HEK293 (cell line): ENCODE measurements at regions not wholly inside any gene's neighbourhood (a gene's known extent, or its start where the extent isn't known, plus 50 kb on each side); places are given as distances from the start of the nearest gene placed in this dataset.
A peak's percentile ranks its signal among the peaks of the same experiment; 100 is the strongest.

ENCODE experiments used
- IKZF3 ChIP-seq: fragments of 450-650 bp; IDR thresholded peaks from 2 replicates; pipeline ENCODE4 v1.5.0; 2018; ENCODE audit warnings: missing biosample characterization, mild to moderate bottlenecking, missing genetic modification characterization, moderate library complexity
- SCRT1 ChIP-seq: fragments of 450-650 bp; formaldehyde crosslinking; IDR thresholded peaks from 2 replicates; pipeline ENCODE4 v1.5.1; 2016; ENCODE audit warnings: missing biosample characterization, missing genetic modification characterization, borderline replicate concordance
- SP2 ChIP-seq: fragments of 450-650 bp; formaldehyde crosslinking; IDR thresholded peaks from 2 replicates; pipeline ENCODE4 v1.5.1; 2016; ENCODE audit warnings: missing biosample characterization, missing genetic modification characterization
- ZBTB44 ChIP-seq: fragments of 450-650 bp; IDR thresholded peaks from 2 replicates; pipeline ENCODE4 v1.5.1; 2018; ENCODE audit warnings: missing biosample characterization, mild to moderate bottlenecking, missing genetic modification characterization
- ZNF19 ChIP-seq: fragments of 450-650 bp; formaldehyde crosslinking; IDR thresholded peaks from 2 replicates; pipeline ENCODE4; 2016; ENCODE audit warnings: missing biosample characterization, missing genetic modification characterization, low read depth
- ZNF24 ChIP-seq: fragments of 450-650 bp; formaldehyde crosslinking; IDR thresholded peaks from 2 replicates; pipeline ENCODE4 v1.5.1; 2016; ENCODE audit warnings: missing biosample characterization, missing genetic modification characterization
- ZNF248 ChIP-seq: fragments of 450-650 bp; formaldehyde crosslinking; IDR thresholded peaks from 2 replicates; pipeline ENCODE4 v1.5.1; 2017; ENCODE audit warnings: missing biosample characterization, missing genetic modification characterization
- ZNF311 ChIP-seq: fragments of 450-650 bp; formaldehyde crosslinking; IDR thresholded peaks from 2 replicates; pipeline ENCODE4 v1.5.1; 2017; ENCODE audit warnings: missing biosample characterization, missing genetic modification characterization, borderline replicate concordance
- ZNF350 ChIP-seq: fragments of 450-650 bp; formaldehyde crosslinking; IDR thresholded peaks from 2 replicates; pipeline ENCODE4 v1.5.0; 2017; ENCODE audit warnings: missing biosample characterization, mild to moderate bottlenecking, missing genetic modification characterization
- ZNF404 ChIP-seq: fragments of 450-650 bp; formaldehyde crosslinking; IDR thresholded peaks from 2 replicates; pipeline ENCODE4 v1.5.1; 2017; ENCODE audit warnings: missing biosample characterization, missing genetic modification characterization
- ZNF513 ChIP-seq: fragments of 450-650 bp; IDR thresholded peaks from 2 replicates; pipeline ENCODE4 v1.5.1; 2018; ENCODE audit warnings: missing biosample characterization, missing genetic modification characterization
- ZNF560 ChIP-seq: fragments of 450-650 bp; formaldehyde crosslinking; IDR thresholded peaks from 2 replicates; pipeline ENCODE4 v1.5.1; 2017; ENCODE audit warnings: missing biosample characterization, missing genetic modification characterization, borderline replicate concordance
- ZNF600 ChIP-seq: fragments of 450-650 bp; formaldehyde crosslinking; IDR thresholded peaks from 2 replicates; pipeline ENCODE4 v1.5.1; 2016; ENCODE audit warnings: missing biosample characterization, missing genetic modification characterization
- ZNF629 ChIP-seq: fragments of 450-650 bp; formaldehyde crosslinking; IDR thresholded peaks from 2 replicates; pipeline ENCODE4 v1.5.1; 2017; ENCODE audit warnings: missing biosample characterization, missing genetic modification characterization
- ZNF654 ChIP-seq: fragments of 450-650 bp; formaldehyde crosslinking; IDR thresholded peaks from 2 replicates; pipeline ENCODE4 v1.5.1; 2016; ENCODE audit warnings: low read depth, missing biosample characterization, missing genetic modification characterization
- ZNF707 ChIP-seq: fragments of 450-650 bp; formaldehyde crosslinking; IDR thresholded peaks from 2 replicates; pipeline ENCODE4 v1.5.1; 2016; ENCODE audit warnings: missing biosample characterization, missing genetic modification characterization
- ZNF76 ChIP-seq: fragments of 450-650 bp; formaldehyde crosslinking; IDR thresholded peaks from 2 replicates; pipeline ENCODE4; 2016; ENCODE audit warnings: low read depth, missing biosample characterization, missing genetic modification characterization, borderline replicate concordance
- ZNF792 ChIP-seq: fragments of 450-650 bp; formaldehyde crosslinking; IDR thresholded peaks from 2 replicates; pipeline ENCODE4 v1.5.1; 2016; ENCODE audit warnings: missing biosample characterization, missing genetic modification characterization
- ZXDB ChIP-seq: fragments of 450-650 bp; formaldehyde crosslinking; IDR thresholded peaks from 2 replicates; pipeline ENCODE4 v1.5.1; 2016; ENCODE audit warnings: missing biosample characterization, missing genetic modification characterization
- TF ChIP-seq, protein P1 (sequence below): fragments of 450-650 bp; formaldehyde crosslinking; IDR thresholded peaks from 2 replicates; pipeline ENCODE4 v1.5.1; 2016; ENCODE audit warnings: missing biosample characterization, missing genetic modification characterization
- TF ChIP-seq, protein P2 (sequence below): IDR thresholded peaks from 2 replicates; pipeline ENCODE4 v1.6.1; 2011; ENCODE audit warnings: mild to moderate bottlenecking, low read depth, low read length, borderline replicate concordance
- TF ChIP-seq, protein P3 (sequence below): fragments of 450-650 bp; formaldehyde crosslinking; IDR thresholded peaks from 2 replicates; pipeline ENCODE4 v1.5.1; 2017; ENCODE audit warnings: missing biosample characterization, missing genetic modification characterization
- TF ChIP-seq, protein P4 (sequence below): fragments of 450-650 bp; formaldehyde crosslinking; IDR thresholded peaks from 2 replicates; pipeline ENCODE4 v1.5.1; 2016; ENCODE audit warnings: missing biosample characterization, missing genetic modification characterization

- 0 out of 2 replicates have a peak, but pooled peaks have one; percentile 35 for TF ChIP-seq ZNF24 (tag by site-specific recombination)
- TF ChIP-seq ZNF513 (tag by site-specific recombination) = no peak
- TF ChIP-seq, protein P1, sequence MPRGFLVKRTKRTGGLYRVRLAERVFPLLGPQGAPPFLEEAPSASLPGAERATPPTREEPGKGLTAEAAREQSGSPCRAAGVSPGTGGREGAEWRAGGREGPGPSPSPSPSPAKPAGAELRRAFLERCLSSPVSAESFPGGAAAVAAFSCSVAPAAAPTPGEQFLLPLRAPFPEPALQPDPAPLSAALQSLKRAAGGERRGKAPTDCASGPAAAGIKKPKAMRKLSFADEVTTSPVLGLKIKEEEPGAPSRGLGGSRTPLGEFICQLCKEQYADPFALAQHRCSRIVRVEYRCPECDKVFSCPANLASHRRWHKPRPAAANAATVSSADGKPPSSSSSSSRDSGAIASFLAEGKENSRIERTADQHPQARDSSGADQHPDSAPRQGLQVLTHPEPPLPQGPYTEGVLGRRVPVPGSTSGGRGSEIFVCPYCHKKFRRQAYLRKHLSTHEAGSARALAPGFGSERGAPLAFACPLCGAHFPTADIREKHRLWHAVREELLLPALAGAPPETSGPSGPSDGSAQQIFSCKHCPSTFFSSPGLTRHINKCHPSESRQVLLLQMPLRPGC (tag by site-specific recombination) = no peak
- no peak for TF ChIP-seq ZNF248
- TF ChIP-seq ZNF350 (tag by site-specific recombination) = no peak
- TF ChIP-seq ZNF600 (tag by site-specific recombination) = no peak
- no peak for TF ChIP-seq SCRT1 (tag by site-specific recombination)
- no peak for TF ChIP-seq ZNF76 (tag by site-specific recombination)
- TF ChIP-seq ZNF792 (tag by site-specific recombination) = no peak
- no peak for TF ChIP-seq ZNF19 (tag by site-specific recombination)
- TF ChIP-seq ZNF707 (tag by site-specific recombination) = no peak
- no peak for TF ChIP-seq SP2 (tag by site-specific recombination)
- TF ChIP-seq, protein P2, sequence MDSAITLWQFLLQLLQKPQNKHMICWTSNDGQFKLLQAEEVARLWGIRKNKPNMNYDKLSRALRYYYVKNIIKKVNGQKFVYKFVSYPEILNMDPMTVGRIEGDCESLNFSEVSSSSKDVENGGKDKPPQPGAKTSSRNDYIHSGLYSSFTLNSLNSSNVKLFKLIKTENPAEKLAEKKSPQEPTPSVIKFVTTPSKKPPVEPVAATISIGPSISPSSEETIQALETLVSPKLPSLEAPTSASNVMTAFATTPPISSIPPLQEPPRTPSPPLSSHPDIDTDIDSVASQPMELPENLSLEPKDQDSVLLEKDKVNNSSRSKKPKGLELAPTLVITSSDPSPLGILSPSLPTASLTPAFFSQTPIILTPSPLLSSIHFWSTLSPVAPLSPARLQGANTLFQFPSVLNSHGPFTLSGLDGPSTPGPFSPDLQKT = no peak
- TF ChIP-seq ZNF560 = no peak
- TF ChIP-seq, protein P3, sequence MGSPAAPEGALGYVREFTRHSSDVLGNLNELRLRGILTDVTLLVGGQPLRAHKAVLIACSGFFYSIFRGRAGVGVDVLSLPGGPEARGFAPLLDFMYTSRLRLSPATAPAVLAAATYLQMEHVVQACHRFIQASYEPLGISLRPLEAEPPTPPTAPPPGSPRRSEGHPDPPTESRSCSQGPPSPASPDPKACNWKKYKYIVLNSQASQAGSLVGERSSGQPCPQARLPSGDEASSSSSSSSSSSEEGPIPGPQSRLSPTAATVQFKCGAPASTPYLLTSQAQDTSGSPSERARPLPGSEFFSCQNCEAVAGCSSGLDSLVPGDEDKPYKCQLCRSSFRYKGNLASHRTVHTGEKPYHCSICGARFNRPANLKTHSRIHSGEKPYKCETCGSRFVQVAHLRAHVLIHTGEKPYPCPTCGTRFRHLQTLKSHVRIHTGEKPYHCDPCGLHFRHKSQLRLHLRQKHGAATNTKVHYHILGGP = no peak
- TF ChIP-seq ZNF311 (tag by site-specific recombination) = no peak
- TF ChIP-seq ZNF654 (tag by site-specific recombination) = no peak
- TF ChIP-seq, protein P4, sequence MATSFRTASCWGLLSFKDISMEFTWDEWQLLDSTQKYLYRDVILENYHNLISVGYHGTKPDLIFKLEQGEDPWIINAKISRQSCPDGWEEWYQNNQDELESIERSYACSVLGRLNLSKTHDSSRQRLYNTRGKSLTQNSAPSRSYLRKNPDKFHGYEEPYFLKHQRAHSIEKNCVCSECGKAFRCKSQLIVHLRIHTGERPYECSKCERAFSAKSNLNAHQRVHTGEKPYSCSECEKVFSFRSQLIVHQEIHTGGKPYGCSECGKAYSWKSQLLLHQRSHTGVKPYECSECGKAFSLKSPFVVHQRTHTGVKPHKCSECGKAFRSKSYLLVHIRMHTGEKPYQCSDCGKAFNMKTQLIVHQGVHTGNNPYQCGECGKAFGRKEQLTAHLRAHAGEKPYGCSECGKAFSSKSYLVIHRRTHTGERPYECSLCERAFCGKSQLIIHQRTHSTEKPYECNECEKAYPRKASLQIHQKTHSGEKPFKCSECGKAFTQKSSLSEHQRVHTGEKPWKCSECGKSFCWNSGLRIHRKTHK (tag by site-specific recombination) = no peak
- TF ChIP-seq ZBTB44 (tag by site-specific recombination) = peak; percentile 3; the same call in 1 of the 2 replicates
- TF ChIP-seq ZNF404 (tag by site-specific recombination) = no peak
- TF ChIP-seq ZNF629 (tag by site-specific recombination) = 0 out of 2 replicates have a peak, but pooled peaks have one; percentile 11
- no peak for TF ChIP-seq ZXDB
- TF ChIP-seq IKZF3 (tag by site-specific recombination) = no peak
Observed at GRCh38 chr6:134676307-134677281, 273.3 kb downstream of the ALDH8A1 start (continued).
